Activated CD4-positive, CD25-positive, alpha-beta regulatory T cell treated with anti-CD3 and anti-CD28 coated beads, Interleukin-2, amount 50 U/mL, for 24 hours (primary cell): ENCODE measurements at regions not wholly inside any gene's neighbourhood (a gene's known extent, or its start where the extent isn't known, plus 50 kb on each side); places are given as distances from the start of the nearest gene placed in this dataset.
A peak's percentile ranks its signal among the peaks of the same experiment; 100 is the strongest.

Experiments
- ATAC-seq, 2 donors: fragments of 150-1000 bp; cut with Tn5 transposase; one replicate each; pipeline ENCODE4 v1.10.0; 2021; ENCODE audit warnings: mild to moderate bottlenecking in 1 of 2, moderate library complexity in 1 of 2

GRCh38 chr9:105148328-105149006, 96.0 kb upstream of the SLC44A1 start:
- ATAC-seq: no peak

- no peak for ATAC-seq
Observed at GRCh38 chr9:105150991-105151685, 93.3 kb upstream of the SLC44A1 start.

- ATAC-seq: no peak
Observed at GRCh38 chr9:105151686-105151995, 92.8 kb upstream of the SLC44A1 start.

GRCh38 chr9:105154723-105155191, 89.7 kb upstream of the SLC44A1 start:
- ATAC-seq: no peak

- peak; percentile 43 to 51 for ATAC-seq
Observed at GRCh38 chr9:105157171-105157583, 87.3 kb upstream of the SLC44A1 start.

GRCh38 chr9:105158020-105158419, 86.4 kb upstream of the SLC44A1 start:
- ATAC-seq: no peak

GRCh38 chr9:105158898-105159297, 85.6 kb upstream of the SLC44A1 start:
- no peak for ATAC-seq

- ATAC-seq: no peak
Observed at GRCh38 chr9:105168870-105169319, 75.6 kb upstream of the SLC44A1 start.

GRCh38 chr9:105171076-105171475, 73.4 kb upstream of the SLC44A1 start:
- no peak for ATAC-seq

- no peak for ATAC-seq
Observed at GRCh38 chr9:105171589-105171988, 72.9 kb upstream of the SLC44A1 start.

GRCh38 chr9:105172436-105172835, 72.0 kb upstream of the SLC44A1 start:
- no peak for ATAC-seq

GRCh38 chr9:105173306-105173705, 71.1 kb upstream of the SLC44A1 start:
- no peak for ATAC-seq

- ATAC-seq: no peak
Observed at GRCh38 chr9:105173826-105174225, 70.6 kb upstream of the SLC44A1 start.

- ATAC-seq: no peak
Observed at GRCh38 chr9:105176194-105176593, 68.3 kb upstream of the SLC44A1 start.

GRCh38 chr9:105178076-105178475, 66.4 kb upstream of the SLC44A1 start:
- no peak for ATAC-seq

GRCh38 chr9:105187781-105188180, 56.7 kb upstream of the SLC44A1 start:
- ATAC-seq: no peak

- no peak for ATAC-seq
Observed at GRCh38 chr9:105188746-105189145, 55.7 kb upstream of the SLC44A1 start.

- no peak for ATAC-seq
Observed at GRCh38 chr9:105191508-105192121, 52.8 kb upstream of the SLC44A1 start.

- no peak for ATAC-seq
Observed at GRCh38 chr9:105193560-105193959, 50.9 kb upstream of the SLC44A1 start.

- no peak for ATAC-seq
Observed at GRCh38 chr9:105194234-105194633, 50.2 kb upstream of the SLC44A1 start.
